Tibial nerve (tissue), 4 donors: ENCODE measurements at regions not wholly inside any gene's neighbourhood (a gene's known extent, or its start where the extent isn't known, plus 50 kb on each side); places are given as distances from the start of the nearest gene placed in this dataset.

Source experiments
- CTCF ChIP-seq, 5 experiments: fragments of 200-600 bp in 3 of 5; fragments of 450-650 bp in 2 of 5; sonication (generic) in 3 of 5; IDR thresholded peaks; one replicate each; pipeline ENCODE4 v1.5.1; 2016 to 2019; ENCODE audit warnings: antibody characterized with exemption in 5 of 5, mild to moderate bottlenecking in 3 of 5, moderate library complexity in 2 of 5
- EP300 ChIP-seq, 2 donors: sonication (generic); formaldehyde crosslinking; IDR thresholded peaks; one replicate each; pipeline ENCODE4 v1.6.1; 2017; ENCODE audit warnings: antibody characterized with exemption in 2 of 2, mild to moderate bottlenecking in 1 of 2
- POLR2A ChIP-seq, 2 donors: fragments of 450-650 bp; IDR thresholded peaks; one replicate each; pipeline ENCODE4 v1.6.1; 2017; ENCODE audit warnings: antibody characterized with exemption in 2 of 2, mild to moderate bottlenecking in 2 of 2, moderate library complexity in 2 of 2

- TF ChIP-seq CTCF (IDR thresholded peaks at IDR 0.05) = no peak
- no peak for TF ChIP-seq POLR2A (IDR thresholded peaks at IDR 0.05)
- TF ChIP-seq EP300 (IDR thresholded peaks at IDR 0.05) = no peak
Measured at GRCh38 chr7:114830952-114831351, 90.9 kb upstream of the MDFIC start.
